Mammary epithelial cell (primary cell): ENCODE measurements at regions not wholly inside any gene's neighbourhood (a gene's known extent, or its start where the extent isn't known, plus 50 kb on each side); places are given as distances from the start of the nearest gene placed in this dataset.

ENCODE experiments used
- CTCF ChIP-seq, 2 donors: IDR thresholded peaks in 1 of 2; conservative IDR thresholded peaks in 1 of 2; 2 replicates each; pipeline ENCODE4 v1.5.1; 2011 to 2012; ENCODE audit warnings: inconsistent platforms in 2 of 2, low read length in 2 of 2, mild to moderate bottlenecking in 2 of 2, control low read depth in 1 of 2, low read depth in 1 of 2; ENCODE audit not compliant: insufficient read depth in 1 of 2; ENCODE audit errors: extremely low read depth in 1 of 2
- EZH2 ChIP-seq: IDR thresholded peaks from 2 replicates; pipeline ENCODE4 v1.6.1; 2012; ENCODE audit warnings: low read length, inconsistent platforms, borderline replicate concordance

GRCh38 chrX:3461397-3462165 is 115.1 kb upstream of the MXRA5 start:
- TF ChIP-seq CTCF (conservative IDR thresholded peaks at IDR 0.05 in 1 of 2, IDR thresholded peaks at IDR 0.05 in 1 of 2; ENCODE audit: extremely low read depth in 1 of 2, insufficient read depth in 1 of 2, low read depth in 1 of 2, low read length in 2 of 2) (no peak), EZH2 (no peak)
